ENCODE measurements at regions not wholly inside any gene's neighbourhood (a gene's known extent, or its start where the extent isn't known, plus 50 kb on each side); places are given as distances from the start of the nearest gene placed in this dataset.

DNA sequence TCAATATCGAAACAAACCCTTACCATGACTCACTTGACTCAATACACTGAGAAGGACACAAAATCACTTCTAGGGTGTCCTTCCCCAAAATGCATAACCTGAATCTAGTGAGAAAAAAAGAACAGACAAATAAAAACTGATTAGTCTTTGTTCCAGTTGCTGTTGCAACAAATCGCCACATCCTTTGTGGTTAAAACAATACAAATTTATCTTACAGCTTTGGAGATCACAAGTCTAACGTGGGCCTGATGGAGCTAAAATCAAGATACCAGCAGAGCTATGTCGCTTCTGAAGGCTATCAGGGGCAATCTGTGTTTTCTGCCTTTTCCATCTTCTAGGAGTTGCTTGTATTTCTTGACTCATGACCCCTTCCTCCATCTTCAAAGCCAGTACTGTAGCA is 541.7 kb downstream of the KCNJ3 start:
- no peak for ATAC-seq
- intact Hi-C loops (cut with DNase I) = no loop called here
- H3K36me3 ChIP-seq = no peaks in the 10 kb centered on the region
- no peak overlapping the region for H3K27ac ChIP-seq
- no peak overlapping the region for H3K4me3 ChIP-seq
- H3K4me1 ChIP-seq = no peaks in the 10 kb centered on the region
- no peak for DNase-seq
- H3K27me3 ChIP-seq = no peaks in the 10 kb centered on the region
- no peaks in the 10 kb centered on the region for H3K9me3 ChIP-seq
- TF ChIP-seq, protein P1, sequence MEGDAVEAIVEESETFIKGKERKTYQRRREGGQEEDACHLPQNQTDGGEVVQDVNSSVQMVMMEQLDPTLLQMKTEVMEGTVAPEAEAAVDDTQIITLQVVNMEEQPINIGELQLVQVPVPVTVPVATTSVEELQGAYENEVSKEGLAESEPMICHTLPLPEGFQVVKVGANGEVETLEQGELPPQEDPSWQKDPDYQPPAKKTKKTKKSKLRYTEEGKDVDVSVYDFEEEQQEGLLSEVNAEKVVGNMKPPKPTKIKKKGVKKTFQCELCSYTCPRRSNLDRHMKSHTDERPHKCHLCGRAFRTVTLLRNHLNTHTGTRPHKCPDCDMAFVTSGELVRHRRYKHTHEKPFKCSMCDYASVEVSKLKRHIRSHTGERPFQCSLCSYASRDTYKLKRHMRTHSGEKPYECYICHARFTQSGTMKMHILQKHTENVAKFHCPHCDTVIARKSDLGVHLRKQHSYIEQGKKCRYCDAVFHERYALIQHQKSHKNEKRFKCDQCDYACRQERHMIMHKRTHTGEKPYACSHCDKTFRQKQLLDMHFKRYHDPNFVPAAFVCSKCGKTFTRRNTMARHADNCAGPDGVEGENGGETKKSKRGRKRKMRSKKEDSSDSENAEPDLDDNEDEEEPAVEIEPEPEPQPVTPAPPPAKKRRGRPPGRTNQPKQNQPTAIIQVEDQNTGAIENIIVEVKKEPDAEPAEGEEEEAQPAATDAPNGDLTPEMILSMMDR (IDR thresholded peaks at IDR 0.05) = no peak

- Histone ChIP-seq H3K4me3 (no peak overlapping the region), H3K4me1 (no peaks in the 10 kb centered on the region), H3K27ac (no peak overlapping the region), H3K9me3 (no peaks in the 10 kb centered on the region), H3K36me3 (no peaks in the 10 kb centered on the region), H3K27me3 (no peaks in the 10 kb centered on the region)
- ATAC-seq = no peak
- TF ChIP-seq, protein P1 (IDR thresholded peaks at IDR 0.05) = no peak
- DNase-seq = no peak
- intact Hi-C loops (cut with DNase I) = no loop called here
Observed at GRCh38 chr2:155235710-155236109, 537.2 kb downstream of the KCNJ3 start.

GRCh38 chr2:155223781-155224406 is 525.4 kb downstream of the KCNJ3 start:
- H3K9me3 ChIP-seq = no peaks in the 10 kb centered on the region
- H3K36me3 ChIP-seq = no peaks in the 10 kb centered on the region
- TF ChIP-seq, protein P1 (IDR thresholded peaks at IDR 0.05) = peak; percentile 28
- H3K4me1 ChIP-seq = no peaks in the 10 kb centered on the region
- no peak overlapping the region for H3K27ac ChIP-seq
- intact Hi-C loops (cut with DNase I) = no loop called here
- no peaks in the 10 kb centered on the region for H3K27me3 ChIP-seq
- ATAC-seq (no peak), DNase-seq (no peak)
- H3K4me3 ChIP-seq = no peak overlapping the region

- Histone ChIP-seq H3K9me3 (no peaks in the 10 kb centered on the region), H3K27me3 (no peaks in the 10 kb centered on the region), H3K27ac (no peak overlapping the region), H3K36me3 (no peaks in the 10 kb centered on the region), H3K4me1 (no peaks in the 10 kb centered on the region), H3K4me3 (no peak overlapping the region)
- DNase-seq (no peak), ATAC-seq (no peak)
- intact Hi-C loops (cut with DNase I) = no loop called here
- TF ChIP-seq, protein P1 (IDR thresholded peaks at IDR 0.05) = no peak
Observed at GRCh38 chr2:155218945-155219344, 520.5 kb downstream of the KCNJ3 start.

GRCh38 chr2:155218292-155218924 is 519.9 kb downstream of the KCNJ3 start:
- Histone ChIP-seq H3K4me3 (no peak overlapping the region), H3K36me3 (no peaks in the 10 kb centered on the region), H3K4me1 (no peaks in the 10 kb centered on the region), H3K27me3 (no peaks in the 10 kb centered on the region), H3K27ac (no peak overlapping the region), H3K9me3 (no peaks in the 10 kb centered on the region)
- no peak for DNase-seq
- TF ChIP-seq, protein P1 (IDR thresholded peaks at IDR 0.05) = no peak
- ATAC-seq = no peak
- intact Hi-C loops (cut with DNase I) = no loop called here

Measured in upper lobe of right lung (tissue), 1 donor.